Gastrocnemius medialis (tissue), 4 donors: ENCODE measurements at regions not wholly inside any gene's neighbourhood (a gene's known extent, or its start where the extent isn't known, plus 50 kb on each side); places are given as distances from the start of the nearest gene placed in this dataset.

Experiments used
- POLR2A ChIP-seq, 2 donors: fragments of 450-650 bp; IDR thresholded peaks; one replicate each; pipeline ENCODE4 v1.6.1; 2017; ENCODE audit warnings: antibody characterized with exemption in 2 of 2, mild to moderate bottlenecking in 2 of 2, moderate library complexity in 2 of 2
- TF ChIP-seq, protein P1 (sequence below), 5 experiments: fragments of 450-650 bp in 3 of 5; fragments of 200-600 bp in 2 of 5; sonication (generic) in 2 of 5; IDR thresholded peaks in 4 of 5; conservative IDR thresholded peaks in 1 of 5; 1 replicate in 4 of 5; 2 replicates in 1 of 5; pipeline ENCODE4 v1.5.1; 2016 to 2019; ENCODE audit warnings: antibody characterized with exemption in 5 of 5, mild to moderate bottlenecking in 3 of 5, moderate library complexity in 3 of 5

- TF ChIP-seq, protein P1, sequence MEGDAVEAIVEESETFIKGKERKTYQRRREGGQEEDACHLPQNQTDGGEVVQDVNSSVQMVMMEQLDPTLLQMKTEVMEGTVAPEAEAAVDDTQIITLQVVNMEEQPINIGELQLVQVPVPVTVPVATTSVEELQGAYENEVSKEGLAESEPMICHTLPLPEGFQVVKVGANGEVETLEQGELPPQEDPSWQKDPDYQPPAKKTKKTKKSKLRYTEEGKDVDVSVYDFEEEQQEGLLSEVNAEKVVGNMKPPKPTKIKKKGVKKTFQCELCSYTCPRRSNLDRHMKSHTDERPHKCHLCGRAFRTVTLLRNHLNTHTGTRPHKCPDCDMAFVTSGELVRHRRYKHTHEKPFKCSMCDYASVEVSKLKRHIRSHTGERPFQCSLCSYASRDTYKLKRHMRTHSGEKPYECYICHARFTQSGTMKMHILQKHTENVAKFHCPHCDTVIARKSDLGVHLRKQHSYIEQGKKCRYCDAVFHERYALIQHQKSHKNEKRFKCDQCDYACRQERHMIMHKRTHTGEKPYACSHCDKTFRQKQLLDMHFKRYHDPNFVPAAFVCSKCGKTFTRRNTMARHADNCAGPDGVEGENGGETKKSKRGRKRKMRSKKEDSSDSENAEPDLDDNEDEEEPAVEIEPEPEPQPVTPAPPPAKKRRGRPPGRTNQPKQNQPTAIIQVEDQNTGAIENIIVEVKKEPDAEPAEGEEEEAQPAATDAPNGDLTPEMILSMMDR (IDR thresholded peaks at IDR 0.05 in 4 of 5, conservative IDR thresholded peaks at IDR 0.05 in 1 of 5) = no peak
- TF ChIP-seq POLR2A (IDR thresholded peaks at IDR 0.05) = no peak
These were observed 335.0 kb upstream of the ATP5MC3 start for GRCh38 chr2:175516555-175516954.
